ENCODE measurements at regions not wholly inside any gene's neighbourhood (a gene's known extent, or its start where the extent isn't known, plus 50 kb on each side); places are given as distances from the start of the nearest gene placed in this dataset.

GRCh38 chr5:85173469-85173868 is 788.8 kb upstream of the EDIL3 start:
- Histone ChIP-seq H3K36me3 (ENCODE audit: insufficient read depth, low read depth, low read length) (no peaks in the 10 kb centered on the region), H3K4me3 (ENCODE audit: low read length) (no peak overlapping the region), H3K9me3 (ENCODE audit: insufficient read depth, low read depth, low read length) (no peaks in the 10 kb centered on the region), H3K27me3 (ENCODE audit: insufficient read depth, low read length) (no peaks in the 10 kb centered on the region), H3K9ac (ENCODE audit: low read depth, low read length) (no peak overlapping the region), H3K27ac (ENCODE audit: low read length) (no peak overlapping the region), H3K4me1 (ENCODE audit: insufficient read depth, low read length) (no peaks in the 10 kb centered on the region)

- H3K27ac ChIP-seq (ENCODE audit: low read length): no peak overlapping the region
- H3K4me3 ChIP-seq (ENCODE audit: low read length): no peak overlapping the region
- H3K9ac ChIP-seq (ENCODE audit: low read depth, low read length): no peak overlapping the region
- no peaks in the 10 kb centered on the region for H3K36me3 ChIP-seq (ENCODE audit: insufficient read depth, low read depth, low read length)
- no peaks in the 10 kb centered on the region for H3K9me3 ChIP-seq (ENCODE audit: insufficient read depth, low read depth, low read length)
- no peaks in the 10 kb centered on the region for H3K27me3 ChIP-seq (ENCODE audit: insufficient read depth, low read length)
- H3K4me1 ChIP-seq (ENCODE audit: insufficient read depth, low read length): no peaks in the 10 kb centered on the region
These were observed 797.7 kb upstream of the EDIL3 start for GRCh38 chr5:85182344-85182743.

- Histone ChIP-seq H3K9ac (ENCODE audit: low read depth, low read length) (no peak overlapping the region), H3K4me3 (ENCODE audit: low read length) (no peak overlapping the region), H3K9me3 (ENCODE audit: insufficient read depth, low read depth, low read length) (no peaks in the 10 kb centered on the region), H3K4me1 (ENCODE audit: insufficient read depth, low read length) (no peaks in the 10 kb centered on the region), H3K27me3 (ENCODE audit: insufficient read depth, low read length) (no peaks in the 10 kb centered on the region), H3K27ac (ENCODE audit: low read length) (no peak overlapping the region), H3K36me3 (ENCODE audit: insufficient read depth, low read depth, low read length) (no peaks in the 10 kb centered on the region)
These were observed 819.6 kb upstream of the EDIL3 start for GRCh38 chr5:85204289-85204688.

- Histone ChIP-seq H3K4me3 (ENCODE audit: low read length) (no peak overlapping the region), H3K27me3 (ENCODE audit: insufficient read depth, low read length) (no peaks in the 10 kb centered on the region), H3K27ac (ENCODE audit: low read length) (no peak overlapping the region), H3K36me3 (ENCODE audit: insufficient read depth, low read depth, low read length) (no peaks in the 10 kb centered on the region), H3K9ac (ENCODE audit: low read depth, low read length) (no peak overlapping the region), H3K4me1 (ENCODE audit: insufficient read depth, low read length) (no peaks in the 10 kb centered on the region), H3K9me3 (ENCODE audit: insufficient read depth, low read depth, low read length) (no peaks in the 10 kb centered on the region)
These were observed 820.8 kb upstream of the EDIL3 start for GRCh38 chr5:85205430-85205829.

- no peaks in the 10 kb centered on the region for H3K9me3 ChIP-seq (ENCODE audit: insufficient read depth, low read depth, low read length)
- H3K27me3 ChIP-seq (ENCODE audit: insufficient read depth, low read length): no peaks in the 10 kb centered on the region
These were observed 840.7 kb upstream of the EDIL3 start for GRCh38 chr5:85225388-85225787.

GRCh38 chr5:85249204-85249603 is 864.5 kb upstream of the EDIL3 start:
- no peak overlapping the region for H3K27ac ChIP-seq (ENCODE audit: low read length)
- H3K36me3 ChIP-seq (ENCODE audit: insufficient read depth, low read depth, low read length): no peaks in the 10 kb centered on the region
- H3K27me3 ChIP-seq (ENCODE audit: insufficient read depth, low read length): no peaks in the 10 kb centered on the region
- H3K4me3 ChIP-seq (ENCODE audit: low read length): no peak overlapping the region
- no peaks in the 10 kb centered on the region for H3K4me1 ChIP-seq (ENCODE audit: insufficient read depth, low read length)
- no peak overlapping the region for H3K9ac ChIP-seq (ENCODE audit: low read depth, low read length)
- peaks cover 20% of the 10 kb centered on the region; the same call in 1 of the 2 replicates for H3K9me3 ChIP-seq (ENCODE audit: insufficient read depth, low read depth, low read length)

More at GRCh38 chr5:85225388-85225787, 840.7 kb upstream of the EDIL3 start:
- Histone ChIP-seq H3K9ac (ENCODE audit: low read depth, low read length) (no peak overlapping the region), H3K27ac (ENCODE audit: low read length) (no peak overlapping the region), H3K4me3 (ENCODE audit: low read length) (no peak overlapping the region), H3K36me3 (ENCODE audit: insufficient read depth, low read depth, low read length) (no peaks in the 10 kb centered on the region), H3K4me1 (ENCODE audit: insufficient read depth, low read length) (no peaks in the 10 kb centered on the region)

- Histone ChIP-seq H3K27me3 (ENCODE audit: insufficient read depth, low read length) (no peaks in the 10 kb centered on the region), H3K9me3 (ENCODE audit: insufficient read depth, low read depth, low read length) (no peaks in the 10 kb centered on the region), H3K9ac (ENCODE audit: low read depth, low read length) (no peak overlapping the region), H3K4me3 (ENCODE audit: low read length) (no peak overlapping the region), H3K27ac (ENCODE audit: low read length) (no peak overlapping the region), H3K4me1 (ENCODE audit: insufficient read depth, low read length) (no peaks in the 10 kb centered on the region), H3K36me3 (ENCODE audit: insufficient read depth, low read depth, low read length) (no peaks in the 10 kb centered on the region)
These were observed 878.4 kb upstream of the EDIL3 start for GRCh38 chr5:85263125-85263524.

GRCh38 chr5:85266692-85267091 is 882.0 kb upstream of the EDIL3 start:
- Histone ChIP-seq H3K4me3 (ENCODE audit: low read length) (no peak overlapping the region), H3K9me3 (ENCODE audit: insufficient read depth, low read depth, low read length) (no peaks in the 10 kb centered on the region), H3K27me3 (ENCODE audit: insufficient read depth, low read length) (no peaks in the 10 kb centered on the region), H3K27ac (ENCODE audit: low read length) (no peak overlapping the region), H3K36me3 (ENCODE audit: insufficient read depth, low read depth, low read length) (no peaks in the 10 kb centered on the region), H3K9ac (ENCODE audit: low read depth, low read length) (no peak overlapping the region), H3K4me1 (ENCODE audit: insufficient read depth, low read length) (no peaks in the 10 kb centered on the region)

GRCh38 chr5:85268194-85268593 is 883.5 kb upstream of the EDIL3 start:
- Histone ChIP-seq H3K9me3 (ENCODE audit: insufficient read depth, low read depth, low read length) (no peaks in the 10 kb centered on the region), H3K27ac (ENCODE audit: low read length) (no peak overlapping the region), H3K27me3 (ENCODE audit: insufficient read depth, low read length) (no peaks in the 10 kb centered on the region), H3K4me1 (ENCODE audit: insufficient read depth, low read length) (no peaks in the 10 kb centered on the region), H3K9ac (ENCODE audit: low read depth, low read length) (no peak overlapping the region), H3K36me3 (ENCODE audit: insufficient read depth, low read depth, low read length) (no peaks in the 10 kb centered on the region), H3K4me3 (ENCODE audit: low read length) (no peak overlapping the region)

- Histone ChIP-seq H3K36me3 (ENCODE audit: insufficient read depth, low read depth, low read length) (no peaks in the 10 kb centered on the region), H3K4me3 (ENCODE audit: low read length) (no peak overlapping the region), H3K27ac (ENCODE audit: low read length) (no peak overlapping the region), H3K9me3 (ENCODE audit: insufficient read depth, low read depth, low read length) (no peaks in the 10 kb centered on the region), H3K4me1 (ENCODE audit: insufficient read depth, low read length) (no peaks in the 10 kb centered on the region; the same call in 1 of the 2 replicates), H3K9ac (ENCODE audit: low read depth, low read length) (no peak overlapping the region), H3K27me3 (ENCODE audit: insufficient read depth, low read length) (no peaks in the 10 kb centered on the region)
These were observed 893.5 kb upstream of the EDIL3 start for GRCh38 chr5:85278193-85278592.

- H3K4me1 ChIP-seq (ENCODE audit: insufficient read depth, low read length): no peaks in the 10 kb centered on the region
These were observed 904.2 kb upstream of the EDIL3 start for GRCh38 chr5:85288914-85289313.

GRCh38 chr5:85293145-85293785 is 908.6 kb upstream of the EDIL3 start:
- Histone ChIP-seq H3K4me1 (ENCODE audit: insufficient read depth, low read length) (no peaks in the 10 kb centered on the region), H3K27ac (ENCODE audit: low read length) (no peak overlapping the region), H3K27me3 (ENCODE audit: insufficient read depth, low read length) (no peaks in the 10 kb centered on the region), H3K36me3 (ENCODE audit: insufficient read depth, low read depth, low read length) (no peaks in the 10 kb centered on the region), H3K9ac (ENCODE audit: low read depth, low read length) (no peak overlapping the region), H3K9me3 (ENCODE audit: insufficient read depth, low read depth, low read length) (no peaks in the 10 kb centered on the region), H3K4me3 (ENCODE audit: low read length) (no peak overlapping the region)

More at GRCh38 chr5:85288914-85289313, 904.2 kb upstream of the EDIL3 start:
- H3K27me3 ChIP-seq (ENCODE audit: insufficient read depth, low read length): no peaks in the 10 kb centered on the region
- no peaks in the 10 kb centered on the region for H3K36me3 ChIP-seq (ENCODE audit: insufficient read depth, low read depth, low read length)
- no peaks in the 10 kb centered on the region for H3K9me3 ChIP-seq (ENCODE audit: insufficient read depth, low read depth, low read length)
- H3K9ac ChIP-seq (ENCODE audit: low read depth, low read length): no peak overlapping the region
- no peak overlapping the region for H3K4me3 ChIP-seq (ENCODE audit: low read length)
- H3K27ac ChIP-seq (ENCODE audit: low read length): no peak overlapping the region
